ENCODE measurements at regions not wholly inside any gene's neighbourhood (a gene's known extent, or its start where the extent isn't known, plus 50 kb on each side); places are given as distances from the start of the nearest gene placed in this dataset.

DNA sequence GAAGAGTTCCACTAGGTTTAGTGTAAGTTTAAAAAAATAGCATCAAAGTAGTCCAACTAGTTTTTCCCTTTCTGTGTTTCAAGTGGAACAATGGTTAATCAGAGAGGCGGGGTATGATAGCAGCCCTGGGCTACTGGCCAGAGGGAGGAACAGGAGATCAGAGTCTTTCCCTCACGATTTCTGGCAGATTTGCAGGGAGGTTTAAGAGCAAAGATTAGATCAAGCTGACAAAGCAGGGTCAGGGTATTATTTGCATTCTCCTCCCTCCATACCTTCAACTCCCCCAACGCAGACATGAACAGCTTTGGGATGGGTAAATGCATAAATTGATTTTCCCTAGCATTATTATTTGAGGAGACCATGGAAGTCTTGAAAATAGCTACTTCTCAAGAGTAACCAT is 277.6 kb upstream of the DIAPH2 start:
- TF ChIP-seq, protein P1, sequence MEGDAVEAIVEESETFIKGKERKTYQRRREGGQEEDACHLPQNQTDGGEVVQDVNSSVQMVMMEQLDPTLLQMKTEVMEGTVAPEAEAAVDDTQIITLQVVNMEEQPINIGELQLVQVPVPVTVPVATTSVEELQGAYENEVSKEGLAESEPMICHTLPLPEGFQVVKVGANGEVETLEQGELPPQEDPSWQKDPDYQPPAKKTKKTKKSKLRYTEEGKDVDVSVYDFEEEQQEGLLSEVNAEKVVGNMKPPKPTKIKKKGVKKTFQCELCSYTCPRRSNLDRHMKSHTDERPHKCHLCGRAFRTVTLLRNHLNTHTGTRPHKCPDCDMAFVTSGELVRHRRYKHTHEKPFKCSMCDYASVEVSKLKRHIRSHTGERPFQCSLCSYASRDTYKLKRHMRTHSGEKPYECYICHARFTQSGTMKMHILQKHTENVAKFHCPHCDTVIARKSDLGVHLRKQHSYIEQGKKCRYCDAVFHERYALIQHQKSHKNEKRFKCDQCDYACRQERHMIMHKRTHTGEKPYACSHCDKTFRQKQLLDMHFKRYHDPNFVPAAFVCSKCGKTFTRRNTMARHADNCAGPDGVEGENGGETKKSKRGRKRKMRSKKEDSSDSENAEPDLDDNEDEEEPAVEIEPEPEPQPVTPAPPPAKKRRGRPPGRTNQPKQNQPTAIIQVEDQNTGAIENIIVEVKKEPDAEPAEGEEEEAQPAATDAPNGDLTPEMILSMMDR (IDR thresholded peaks at IDR 0.05; ENCODE audit: poor library complexity): no peak
- TF ChIP-seq EZH2phosphoT487 (IDR thresholded peaks at IDR 0.05; ENCODE audit: low read depth, severe bottlenecking, unreplicated experiment): no peak
- TF ChIP-seq EZH2 (IDR thresholded peaks at IDR 0.05; ENCODE audit: borderline replicate concordance): no peak
